ENCODE measurements at regions not wholly inside any gene's neighbourhood (a gene's known extent, or its start where the extent isn't known, plus 50 kb on each side); places are given as distances from the start of the nearest gene placed in this dataset.

GRCh38 chr5:155982354-155982753 lies 344.6 kb upstream of the SGCD start:
- TF ChIP-seq POU6F1 (CRISPR knock-in tag; IDR thresholded peaks at IDR 0.05; ENCODE audit: borderline replicate concordance, low read depth) (no peak), RARB (CRISPR knock-in tag; IDR thresholded peaks at IDR 0.05) (no peak), GLIS3 (CRISPR knock-in tag; IDR thresholded peaks at IDR 0.05) (no peak), BACH2 (CRISPR knock-in tag; IDR thresholded peaks at IDR 0.05; ENCODE audit: borderline replicate concordance) (no peak), ZFP3 (CRISPR knock-in tag; IDR thresholded peaks at IDR 0.05) (no peak), ISL1 (CRISPR knock-in tag; IDR thresholded peaks at IDR 0.05) (no peak), TCF4 (CRISPR knock-in tag; IDR thresholded peaks at IDR 0.05; ENCODE audit: borderline replicate concordance) (no peak)
- TF ChIP-seq, protein P1, sequence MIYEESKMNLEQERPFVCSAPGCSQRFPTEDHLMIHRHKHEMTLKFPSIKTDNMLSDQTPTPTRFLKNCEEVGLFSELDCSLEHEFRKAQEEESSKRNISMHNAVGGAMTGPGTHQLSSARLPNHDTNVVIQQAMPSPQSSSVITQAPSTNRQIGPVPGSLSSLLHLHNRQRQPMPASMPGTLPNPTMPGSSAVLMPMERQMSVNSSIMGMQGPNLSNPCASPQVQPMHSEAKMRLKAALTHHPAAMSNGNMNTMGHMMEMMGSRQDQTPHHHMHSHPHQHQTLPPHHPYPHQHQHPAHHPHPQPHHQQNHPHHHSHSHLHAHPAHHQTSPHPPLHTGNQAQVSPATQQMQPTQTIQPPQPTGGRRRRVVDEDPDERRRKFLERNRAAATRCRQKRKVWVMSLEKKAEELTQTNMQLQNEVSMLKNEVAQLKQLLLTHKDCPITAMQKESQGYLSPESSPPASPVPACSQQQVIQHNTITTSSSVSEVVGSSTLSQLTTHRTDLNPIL (CRISPR knock-in tag; IDR thresholded peaks at IDR 0.05; ENCODE audit: low read depth): no peak
- TF ChIP-seq, protein P2, sequence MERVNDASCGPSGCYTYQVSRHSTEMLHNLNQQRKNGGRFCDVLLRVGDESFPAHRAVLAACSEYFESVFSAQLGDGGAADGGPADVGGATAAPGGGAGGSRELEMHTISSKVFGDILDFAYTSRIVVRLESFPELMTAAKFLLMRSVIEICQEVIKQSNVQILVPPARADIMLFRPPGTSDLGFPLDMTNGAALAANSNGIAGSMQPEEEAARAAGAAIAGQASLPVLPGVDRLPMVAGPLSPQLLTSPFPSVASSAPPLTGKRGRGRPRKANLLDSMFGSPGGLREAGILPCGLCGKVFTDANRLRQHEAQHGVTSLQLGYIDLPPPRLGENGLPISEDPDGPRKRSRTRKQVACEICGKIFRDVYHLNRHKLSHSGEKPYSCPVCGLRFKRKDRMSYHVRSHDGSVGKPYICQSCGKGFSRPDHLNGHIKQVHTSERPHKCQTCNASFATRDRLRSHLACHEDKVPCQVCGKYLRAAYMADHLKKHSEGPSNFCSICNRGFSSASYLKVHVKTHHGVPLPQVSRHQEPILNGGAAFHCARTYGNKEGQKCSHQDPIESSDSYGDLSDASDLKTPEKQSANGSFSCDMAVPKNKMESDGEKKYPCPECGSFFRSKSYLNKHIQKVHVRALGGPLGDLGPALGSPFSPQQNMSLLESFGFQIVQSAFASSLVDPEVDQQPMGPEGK (CRISPR knock-in tag; IDR thresholded peaks at IDR 0.05; ENCODE audit: borderline replicate concordance): no peak
- TF ChIP-seq, protein P3, sequence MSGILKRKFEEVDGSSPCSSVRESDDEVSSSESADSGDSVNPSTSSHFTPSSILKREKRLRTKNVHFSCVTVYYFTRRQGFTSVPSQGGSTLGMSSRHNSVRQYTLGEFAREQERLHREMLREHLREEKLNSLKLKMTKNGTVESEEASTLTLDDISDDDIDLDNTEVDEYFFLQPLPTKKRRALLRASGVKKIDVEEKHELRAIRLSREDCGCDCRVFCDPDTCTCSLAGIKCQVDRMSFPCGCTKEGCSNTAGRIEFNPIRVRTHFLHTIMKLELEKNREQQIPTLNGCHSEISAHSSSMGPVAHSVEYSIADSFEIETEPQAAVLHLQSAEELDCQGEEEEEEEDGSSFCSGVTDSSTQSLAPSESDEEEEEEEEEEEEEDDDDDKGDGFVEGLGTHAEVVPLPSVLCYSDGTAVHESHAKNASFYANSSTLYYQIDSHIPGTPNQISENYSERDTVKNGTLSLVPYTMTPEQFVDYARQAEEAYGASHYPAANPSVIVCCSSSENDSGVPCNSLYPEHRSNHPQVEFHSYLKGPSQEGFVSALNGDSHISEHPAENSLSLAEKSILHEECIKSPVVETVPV (CRISPR knock-in tag; IDR thresholded peaks at IDR 0.05): no peak

Data from SK-N-SH treated with all-trans-retinoic acid at 6 μM for 48 hours (cell line).